GM19043 (cell line): ENCODE measurements at regions not wholly inside any gene's neighbourhood (a gene's known extent, or its start where the extent isn't known, plus 50 kb on each side); places are given as distances from the start of the nearest gene placed in this dataset.

Experiments
- ATAC-seq: cut with Tn5 transposase; IDR thresholded peaks from one replicate; pipeline ENCODE4 v1.9.1; 2021; ENCODE audit warnings: low read depth; ENCODE audit not compliant: unreplicated experiment

- ATAC-seq: no peak
Measured at GRCh38 chr5:61680247-61680646, 348.2 kb downstream of the ZSWIM6 start.

GRCh38 chr5:61683148-61683547 is 351.1 kb downstream of the ZSWIM6 start:
- ATAC-seq: no peak

- no peak for ATAC-seq
Measured at GRCh38 chr5:61683926-61684325, 351.9 kb downstream of the ZSWIM6 start.

- no peak for ATAC-seq
Measured at GRCh38 chr5:61686491-61687257, 354.6 kb downstream of the ZSWIM6 start.

GRCh38 chr5:61687371-61687770 is 355.3 kb downstream of the ZSWIM6 start:
- no peak for ATAC-seq

- no peak for ATAC-seq
Measured at GRCh38 chr5:61689153-61689846, 357.2 kb downstream of the ZSWIM6 start.

GRCh38 chr5:61697809-61698558 is 365.9 kb downstream of the ZSWIM6 start:
- ATAC-seq: no peak

- ATAC-seq: peak; percentile 47
Measured at GRCh38 chr5:61701877-61702602, 370.0 kb downstream of the ZSWIM6 start.

GRCh38 chr5:61702784-61703183 is 370.7 kb downstream of the ZSWIM6 start:
- no peak for ATAC-seq

- no peak for ATAC-seq
Measured at GRCh38 chr5:61704289-61704688, 372.2 kb downstream of the ZSWIM6 start.

- ATAC-seq: no peak
Measured at GRCh38 chr5:61706751-61707150, 374.7 kb downstream of the ZSWIM6 start.

- no peak for ATAC-seq
Measured at GRCh38 chr5:61719124-61719523, 387.1 kb downstream of the ZSWIM6 start.

- no peak for ATAC-seq
Measured at GRCh38 chr5:61720829-61721228, 388.8 kb downstream of the ZSWIM6 start.

- no peak for ATAC-seq
Measured at GRCh38 chr5:61724102-61724501, 392.0 kb downstream of the ZSWIM6 start.

- no peak for ATAC-seq
Measured at GRCh38 chr5:61728287-61728686, 396.2 kb downstream of the ZSWIM6 start.

GRCh38 chr5:61730866-61731265 is 398.8 kb downstream of the ZSWIM6 start:
- ATAC-seq: no peak

- no peak for ATAC-seq
Measured at GRCh38 chr5:61731267-61731945, 399.3 kb downstream of the ZSWIM6 start.

- ATAC-seq: no peak
Measured at GRCh38 chr5:61731946-61732314, 399.9 kb downstream of the ZSWIM6 start.

GRCh38 chr5:61732369-61732768 is 400.3 kb downstream of the ZSWIM6 start:
- no peak for ATAC-seq

GRCh38 chr5:61732796-61733195 is 400.7 kb downstream of the ZSWIM6 start:
- no peak for ATAC-seq
